ENCODE measurements at regions not wholly inside any gene's neighbourhood (a gene's known extent, or its start where the extent isn't known, plus 50 kb on each side); places are given as distances from the start of the nearest gene placed in this dataset.
"Not testable (repeated sequence)": the region's sequence is repeated elsewhere in the genome, so short reads cannot be mapped to it uniquely, and the experiment has no call there.

DNA sequence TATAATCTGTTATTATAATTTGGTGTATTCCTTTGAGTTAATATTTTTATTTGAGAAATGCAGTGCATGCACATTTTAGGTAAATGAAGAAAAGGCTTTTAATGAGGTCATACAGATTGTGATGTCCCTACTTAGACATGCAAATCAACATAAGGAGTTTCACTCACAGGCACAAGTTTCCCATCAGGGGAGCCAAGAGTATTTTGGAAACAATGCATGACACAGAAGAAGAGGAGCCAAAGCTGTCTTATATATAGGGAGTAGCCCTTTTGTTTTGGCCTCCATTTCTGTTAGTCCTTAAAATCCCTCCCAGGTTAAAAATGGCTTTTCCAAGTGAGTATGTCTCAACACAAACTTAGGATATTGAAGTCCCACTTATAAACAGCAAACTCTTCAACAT lies 703.4 kb upstream of the ANKRD30A start:
- CTCF ChIA-PET: no interaction called here
- H3K4me1 Mint-ChIP-seq (ENCODE audit: low read depth): no peaks in the 10 kb centered on the region
- H3K4me3 Mint-ChIP-seq: no peak overlapping the region
- no peak overlapping the region for H3K27ac Mint-ChIP-seq
- no peak for DNase-seq
- H3K27me3 Mint-ChIP-seq: no peaks in the 10 kb centered on the region
- intact Hi-C loops (cut with micrococcal nuclease): no loop called here
- H3K9me3 Mint-ChIP-seq: peaks cover 17% of the 10 kb centered on the region
- POLR2A ChIA-PET: no interaction called here
- H3K36me3 Mint-ChIP-seq: no peaks in the 10 kb centered on the region

- Mint-ChIP-seq H3K9me3 (peaks cover 21% of the 10 kb centered on the region), H3K27ac (no peak overlapping the region), H3K36me3 (no peaks in the 10 kb centered on the region), H3K4me1 (ENCODE audit: low read depth) (no peaks in the 10 kb centered on the region), H3K27me3 (no peaks in the 10 kb centered on the region), H3K4me3 (no peak overlapping the region)
- POLR2A ChIA-PET: no interaction called here
- CTCF ChIA-PET: no interaction called here
- intact Hi-C loops (cut with micrococcal nuclease): no loop called here
- DNase-seq: no peak
Measured at GRCh38 chr10:36416513-36416912, 708.9 kb upstream of the ANKRD30A start.

- intact Hi-C loops (cut with micrococcal nuclease): no loop called here
- ChIA-PET CTCF (no interaction called here), POLR2A (no interaction called here)
- Mint-ChIP-seq H3K36me3 (no peaks in the 10 kb centered on the region), H3K27ac (no peak overlapping the region), H3K4me3 (no peak overlapping the region), H3K27me3 (no peaks in the 10 kb centered on the region), H3K4me1 (ENCODE audit: low read depth) (no peaks in the 10 kb centered on the region), H3K9me3 (peaks cover 30% of the 10 kb centered on the region)
- no peak for DNase-seq
Measured at GRCh38 chr10:36412942-36413341, 712.5 kb upstream of the ANKRD30A start.

- H3K36me3 Mint-ChIP-seq; CTCF ChIA-PET; H3K27me3 Mint-ChIP-seq; DNase-seq; POLR2A ChIA-PET; H3K4me1 Mint-ChIP-seq (ENCODE audit: low read depth); intact Hi-C loops (cut with micrococcal nuclease); H3K4me3 Mint-ChIP-seq; H3K27ac Mint-ChIP-seq: not testable (repeated sequence)
- peaks cover 21% of the 10 kb centered on the region for H3K9me3 Mint-ChIP-seq
Measured at GRCh38 chr10:36400238-36400637, 725.2 kb upstream of the ANKRD30A start.

DNA sequence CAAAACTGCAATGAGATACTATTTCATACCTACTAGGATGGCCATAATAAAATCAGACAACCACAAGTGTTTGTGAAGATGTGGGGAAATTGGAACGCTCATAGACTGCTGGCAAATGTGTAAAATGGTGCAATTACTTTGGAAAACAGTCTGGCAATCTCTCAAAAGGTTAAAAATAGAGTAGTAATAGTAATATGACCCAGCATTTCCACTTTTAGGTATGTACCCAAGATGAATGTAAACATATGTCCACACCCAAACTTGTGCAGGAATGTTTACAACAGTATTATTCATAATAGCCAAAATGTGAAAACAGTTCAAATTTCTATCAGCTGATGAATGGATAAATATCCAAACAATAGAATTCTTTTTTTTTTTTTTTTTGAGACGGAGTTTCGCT lies 731.6 kb upstream of the ANKRD30A start:
- no peak for DNase-seq
- ChIA-PET CTCF (no interaction called here), POLR2A (no interaction called here)
- Mint-ChIP-seq H3K27me3 (no peaks in the 10 kb centered on the region), H3K4me3 (no peak overlapping the region), H3K9me3 (peaks cover 11% of the 10 kb centered on the region), H3K36me3 (no peaks in the 10 kb centered on the region), H3K4me1 (ENCODE audit: low read depth) (no peaks in the 10 kb centered on the region), H3K27ac (no peak overlapping the region)
- intact Hi-C loops (cut with micrococcal nuclease): loop anchor here (10.0 kb wide), 1 partner anchor 1191 kb away; no protein-coding TSS in a partner anchor

DNA sequence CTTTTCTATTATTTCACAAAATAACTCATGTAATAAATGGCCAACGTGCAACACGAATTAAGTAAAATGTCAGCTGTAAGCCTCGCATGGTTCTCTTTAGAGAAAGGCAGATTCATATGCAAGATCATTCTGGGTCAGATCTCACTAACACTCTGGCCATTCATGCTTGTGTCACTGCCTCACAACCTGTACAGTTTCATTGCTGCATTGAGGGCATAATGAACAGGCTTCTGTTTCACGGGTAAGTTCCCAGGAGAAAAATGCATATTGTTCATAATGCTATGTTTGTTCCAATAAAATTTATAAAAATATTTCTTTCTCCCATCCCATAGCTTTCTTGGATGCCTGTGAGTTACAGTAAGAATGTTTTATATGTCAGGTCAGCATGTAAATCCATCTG lies 734.0 kb upstream of the ANKRD30A start:
- Mint-ChIP-seq H3K36me3 (no peaks in the 10 kb centered on the region), H3K4me3 (no peak overlapping the region), H3K4me1 (ENCODE audit: low read depth) (no peaks in the 10 kb centered on the region), H3K27ac (no peak overlapping the region), H3K9me3 (peaks cover 12% of the 10 kb centered on the region), H3K27me3 (no peaks in the 10 kb centered on the region)
- intact Hi-C loops (cut with micrococcal nuclease): loop anchor here (10.0 kb wide), 1 partner anchor 1193 kb away; no protein-coding TSS in a partner anchor
- CTCF ChIA-PET: no interaction called here
- DNase-seq: no peak
- POLR2A ChIA-PET: no interaction called here

DNA sequence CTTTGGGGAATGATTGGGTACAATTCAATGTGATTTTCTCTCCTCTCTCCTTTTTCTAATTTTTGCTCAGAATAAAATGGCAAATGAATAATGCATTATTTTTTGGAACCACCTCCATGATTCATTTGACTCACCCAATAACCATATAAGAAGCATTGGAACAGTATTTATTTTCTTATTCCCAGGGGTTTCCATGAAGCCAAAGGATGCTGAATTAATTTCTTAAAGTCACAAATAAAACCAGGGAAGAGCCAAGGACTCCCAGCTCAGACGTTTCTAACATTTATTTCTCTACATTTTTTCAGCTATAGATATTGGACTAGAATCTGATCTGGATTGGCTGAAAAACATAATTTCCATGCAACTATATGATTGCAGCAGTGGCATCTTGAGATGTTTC lies 735.2 kb upstream of the ANKRD30A start:
- POLR2A ChIA-PET: no interaction called here
- no peaks in the 10 kb centered on the region for H3K36me3 Mint-ChIP-seq
- CTCF ChIA-PET: no interaction called here

DNA sequence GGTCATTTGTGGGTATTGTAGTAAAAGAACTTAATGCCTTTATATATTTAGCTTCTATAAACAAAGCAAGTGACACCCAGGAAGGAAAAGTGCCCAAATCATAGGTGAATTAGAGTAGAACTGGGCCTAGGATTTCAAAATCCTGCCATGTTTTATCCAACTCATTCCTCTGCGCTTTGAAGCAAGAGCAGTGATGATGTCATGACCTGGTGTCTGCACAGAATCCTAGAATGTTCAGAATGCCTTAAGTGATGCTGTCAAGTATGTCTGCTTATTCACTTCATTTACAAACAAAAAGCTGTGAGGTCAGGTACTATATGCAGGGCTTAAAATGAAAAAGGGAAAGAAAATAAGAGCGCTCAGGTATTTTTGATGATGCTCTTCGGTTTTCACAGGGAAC lies 737.2 kb upstream of the ANKRD30A start:
- POLR2A ChIA-PET: no interaction called here
- H3K4me3 Mint-ChIP-seq: no peak overlapping the region
- CTCF ChIA-PET: no interaction called here

More for the DNA sequence above, 735.2 kb upstream of the ANKRD30A start:
- intact Hi-C loops (cut with micrococcal nuclease): loop anchor here (10.0 kb wide), 1 partner anchor 1195 kb away; no protein-coding TSS in a partner anchor
- peaks cover 12% of the 10 kb centered on the region for H3K9me3 Mint-ChIP-seq
- H3K4me3 Mint-ChIP-seq: no peak overlapping the region
- no peaks in the 10 kb centered on the region for H3K4me1 Mint-ChIP-seq (ENCODE audit: low read depth)
- no peaks in the 10 kb centered on the region for H3K27me3 Mint-ChIP-seq
- no peak for DNase-seq
- H3K27ac Mint-ChIP-seq: no peak overlapping the region

GRCh38 chr10:36385693-36386092 lies 739.7 kb upstream of the ANKRD30A start:
- ChIA-PET CTCF (no interaction called here), POLR2A (interaction anchor here (1.1 kb wide), 1 partner anchor 19 kb away, joined by 3 read pairs; no protein-coding TSS in a partner anchor)
- intact Hi-C loops (cut with micrococcal nuclease): no loop called here

More for the DNA sequence above, 737.2 kb upstream of the ANKRD30A start:
- intact Hi-C loops (cut with micrococcal nuclease): no loop called here
- no peaks in the 10 kb centered on the region for H3K4me1 Mint-ChIP-seq (ENCODE audit: low read depth)
- H3K27ac Mint-ChIP-seq: no peak overlapping the region
- H3K27me3 Mint-ChIP-seq: no peaks in the 10 kb centered on the region
- no peak for DNase-seq
- H3K36me3 Mint-ChIP-seq: no peaks in the 10 kb centered on the region
- peaks cover 8% of the 10 kb centered on the region for H3K9me3 Mint-ChIP-seq

GRCh38 chr10:36383349-36383748 lies 741.3 kb upstream of the FZD8 start:
- peaks cover 10% of the 10 kb centered on the region for H3K9me3 Mint-ChIP-seq
- ChIA-PET POLR2A (no interaction called here), CTCF (no interaction called here)
- intact Hi-C loops (cut with micrococcal nuclease): no loop called here
- H3K4me1 Mint-ChIP-seq (ENCODE audit: low read depth): no peaks in the 10 kb centered on the region
- H3K27me3 Mint-ChIP-seq: no peaks in the 10 kb centered on the region
- DNase-seq: no peak
- H3K27ac Mint-ChIP-seq: no peak overlapping the region
- no peaks in the 10 kb centered on the region for H3K36me3 Mint-ChIP-seq
- H3K4me3 Mint-ChIP-seq: no peak overlapping the region

More at GRCh38 chr10:36385693-36386092, 739.7 kb upstream of the ANKRD30A start:
- Mint-ChIP-seq H3K9me3 (peaks cover 8% of the 10 kb centered on the region), H3K27ac (no peak overlapping the region), H3K4me1 (ENCODE audit: low read depth) (no peaks in the 10 kb centered on the region), H3K27me3 (no peaks in the 10 kb centered on the region), H3K36me3 (no peaks in the 10 kb centered on the region), H3K4me3 (no peak overlapping the region)
- DNase-seq: no peak

- H3K27ac Mint-ChIP-seq: no peak overlapping the region
- no peaks in the 10 kb centered on the region for H3K4me1 Mint-ChIP-seq (ENCODE audit: low read depth)
- intact Hi-C loops (cut with micrococcal nuclease): no loop called here
- no peaks in the 10 kb centered on the region for H3K27me3 Mint-ChIP-seq
- DNase-seq: no peak
- CTCF ChIA-PET: no interaction called here
- H3K36me3 Mint-ChIP-seq: no peaks in the 10 kb centered on the region
- no peak overlapping the region for H3K4me3 Mint-ChIP-seq
- H3K9me3 Mint-ChIP-seq: peaks cover 5% of the 10 kb centered on the region
- POLR2A ChIA-PET: no interaction called here
Measured at GRCh38 chr10:36381748-36382147, 739.7 kb upstream of the FZD8 start.

DNA sequence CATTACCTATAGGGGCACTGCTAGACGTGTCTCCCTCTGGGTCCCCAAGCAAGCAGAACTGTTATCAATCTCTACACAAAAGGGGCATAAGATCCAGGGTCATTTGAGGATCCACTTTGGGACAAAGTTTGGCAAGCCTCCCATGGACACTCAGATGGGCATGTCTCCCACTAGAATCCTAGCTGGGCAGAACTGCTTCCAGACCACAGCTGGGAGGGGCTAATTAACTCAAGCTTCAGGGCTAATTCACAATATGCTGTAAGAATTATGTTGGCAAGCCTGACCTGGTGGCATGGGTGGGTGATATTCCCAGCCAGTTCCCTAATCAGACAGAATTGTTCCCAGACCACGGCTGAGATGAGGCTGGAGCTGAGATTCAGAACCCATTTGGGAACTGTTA lies 738.4 kb upstream of the FZD8 start:
- intact Hi-C loops (cut with micrococcal nuclease): no loop called here
- Mint-ChIP-seq H3K4me1 (ENCODE audit: low read depth) (no peaks in the 10 kb centered on the region), H3K27me3 (no peaks in the 10 kb centered on the region), H3K27ac (no peak overlapping the region), H3K36me3 (no peaks in the 10 kb centered on the region), H3K9me3 (peaks cover 5% of the 10 kb centered on the region), H3K4me3 (no peak overlapping the region)
- ChIA-PET POLR2A (no interaction called here), CTCF (no interaction called here)
- DNase-seq: no peak

DNA sequence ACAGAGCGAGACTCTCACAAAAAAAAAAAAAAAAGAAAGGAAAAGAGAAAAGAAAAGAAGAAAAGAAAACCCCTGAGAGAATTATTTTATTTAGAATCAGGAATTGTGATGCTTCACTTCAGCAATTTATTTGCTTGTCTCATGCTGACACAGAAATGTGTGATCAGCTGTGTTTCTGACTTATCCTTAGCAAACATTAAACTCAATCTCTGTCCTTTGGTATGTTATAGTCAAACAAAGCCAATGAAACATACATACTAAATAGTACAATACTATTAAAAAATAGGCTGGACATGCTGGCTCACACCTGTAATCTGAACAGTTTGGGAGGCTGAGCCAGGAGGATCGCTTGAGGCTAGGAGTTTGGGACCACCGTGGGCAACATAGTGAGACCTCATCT lies 733.0 kb upstream of the FZD8 start:
- Mint-ChIP-seq H3K27me3 (no peaks in the 10 kb centered on the region), H3K4me3 (no peak overlapping the region), H3K27ac (no peak overlapping the region), H3K4me1 (ENCODE audit: low read depth) (no peaks in the 10 kb centered on the region), H3K9me3 (peaks cover 8% of the 10 kb centered on the region), H3K36me3 (no peaks in the 10 kb centered on the region)
- ChIA-PET CTCF (no interaction called here), POLR2A (no interaction called here)
- DNase-seq: no peak
- intact Hi-C loops (cut with micrococcal nuclease): no loop called here

Data from activated CD4-positive, alpha-beta memory T cell treated with anti-CD3 and anti-CD28 coated beads for 36 hours (primary cell).